ENCODE measurements at regions not wholly inside any gene's neighbourhood (a gene's known extent, or its start where the extent isn't known, plus 50 kb on each side); places are given as distances from the start of the nearest gene placed in this dataset.

DNA sequence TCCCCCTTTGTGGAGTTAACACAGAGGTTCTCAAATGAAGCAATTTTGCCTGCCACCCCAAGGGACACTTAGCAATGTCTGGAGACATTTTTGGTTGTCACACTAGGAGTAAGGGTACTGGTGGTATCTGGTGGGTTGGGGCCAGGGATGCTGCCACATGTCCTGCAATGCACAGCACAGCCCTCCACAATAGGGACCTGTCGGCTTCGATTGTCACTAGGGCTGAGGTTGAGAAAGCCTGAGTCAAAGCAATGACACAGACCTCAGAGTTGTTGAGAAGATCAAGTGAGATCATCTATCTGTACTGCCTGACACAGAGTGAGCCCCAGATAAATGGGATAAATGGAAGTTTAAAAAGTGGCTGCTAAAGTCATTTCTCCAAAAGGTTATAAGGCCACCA, 249.2 kb upstream of the KLF4 start:
- H3K4me3 ChIP-seq (ENCODE audit: insufficient read depth in 1 of 2, low read depth in 1 of 2, low read length in 2 of 2): peak overlapping the region in 1 of 2 experiments; percentile 34
- no peaks in the 10 kb centered on the region for H3K36me3 ChIP-seq (ENCODE audit: control insufficient read depth in 1 of 2, insufficient read depth in 2 of 2, low read depth in 1 of 2, low read length in 2 of 2)
- no peak overlapping the region for H3K4me2 ChIP-seq (ENCODE audit: low read length, poor library complexity, severe bottlenecking)
- no peaks in the 10 kb centered on the region for H3K79me1 ChIP-seq (replicated peaks; ENCODE audit: low read length, poor library complexity, severe bottlenecking)
- peak overlapping the region; percentile 39 for H2AK5ac ChIP-seq (ENCODE audit: low read length, severe bottlenecking)
- peak overlapping the region; percentile 31 for H2BK15ac ChIP-seq (ENCODE audit: low read depth, poor library complexity, severe bottlenecking)
- 97% methylated on average over 2 of the region's 2 CpGs for WGBS
- H2BK120ac ChIP-seq (ENCODE audit: low read depth, low read length): no peak overlapping the region
- H3K14ac ChIP-seq (ENCODE audit: low read length in 2 of 2): no peak overlapping the region
- peak overlapping the region; percentile 2 to 98 for H2BK12ac ChIP-seq (ENCODE audit: low read length in 2 of 2)
- H3K27ac ChIP-seq (ENCODE audit: low read length, poor library complexity, severe bottlenecking): no peak overlapping the region
- H3K23ac ChIP-seq (ENCODE audit: low read length in 2 of 2): no peak overlapping the region
- H3K4me1 ChIP-seq (ENCODE audit: control insufficient read depth, insufficient read depth, low read depth, low read length): peaks cover 7% of the 10 kb centered on the region
- DNase-seq: no peak
- peak overlapping the region; percentile 16 for H4K91ac ChIP-seq (ENCODE audit: low read length)
- peak overlapping the region; percentile 47 to 90 for H3K18ac ChIP-seq (ENCODE audit: low read depth in 1 of 2, low read length in 2 of 2)
- H2BK5ac ChIP-seq (ENCODE audit: low read depth, low read length, poor library complexity, severe bottlenecking): no peak overlapping the region
- no peaks in the 10 kb centered on the region for H3K9me3 ChIP-seq (ENCODE audit: control insufficient read depth, low read length)
- H4K8ac ChIP-seq (ENCODE audit: low read length): peak overlapping the region; percentile 66
- H3K9ac ChIP-seq (ENCODE audit: low read length): peak overlapping the region; percentile 92
- H2AFZ ChIP-seq (ENCODE audit: low read depth, low read length): no peak overlapping the region
- H3K27me3 ChIP-seq (ENCODE audit: control insufficient read depth in 1 of 2, insufficient read depth in 1 of 2, low read length in 2 of 2): no peaks in the 10 kb centered on the region
- peak overlapping the region in 1 of 2 experiments; percentile 10 for H3K4ac ChIP-seq (ENCODE audit: low read depth in 1 of 2, low read length in 2 of 2)

DNA sequence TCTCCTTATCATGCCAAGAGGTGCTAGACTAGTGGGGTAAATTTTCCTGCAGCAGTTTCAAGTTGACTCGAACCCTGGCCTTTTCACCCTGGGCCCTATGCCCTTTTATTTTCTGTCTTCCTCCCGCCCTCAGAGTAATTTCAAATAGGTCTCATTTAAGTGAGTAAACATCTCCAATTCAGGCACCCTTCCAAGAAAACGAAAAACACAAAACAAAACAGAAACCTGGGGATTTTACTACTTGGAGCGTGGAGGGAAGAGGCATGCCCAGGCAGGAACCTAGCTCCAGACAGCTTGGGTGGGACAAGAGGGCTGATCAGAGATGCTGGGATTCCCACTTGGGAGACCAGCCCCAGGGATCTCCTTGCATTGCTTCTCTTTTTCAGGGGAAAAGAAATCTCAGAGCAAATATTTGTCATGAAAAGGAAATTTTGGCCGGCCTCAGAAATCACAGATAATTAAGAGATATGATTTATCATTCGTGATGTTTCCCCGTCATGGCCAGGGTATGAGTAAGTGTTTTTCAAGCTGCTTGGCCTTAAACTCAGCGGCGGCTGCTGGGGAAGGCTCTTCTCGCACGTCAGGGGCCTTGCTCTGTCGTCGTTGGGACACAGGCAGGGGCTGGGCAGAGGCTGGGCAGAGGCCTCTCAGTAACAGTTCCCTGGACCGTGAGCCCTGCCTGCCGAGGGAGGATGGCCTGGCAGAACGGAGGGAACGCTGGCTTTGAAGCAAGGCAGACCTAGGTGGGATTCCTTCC, 248.6 kb upstream of the KLF4 start:
- H3K4me2 ChIP-seq (ENCODE audit: low read length, poor library complexity, severe bottlenecking): no peak overlapping the region
- H3K4ac ChIP-seq (ENCODE audit: low read depth in 1 of 2, low read length in 2 of 2): peak overlapping the region; percentile 10 to 92
- H4K8ac ChIP-seq (ENCODE audit: low read length): peak overlapping the region; percentile 74
- peak overlapping the region; percentile 73 for H2BK120ac ChIP-seq (ENCODE audit: low read depth, low read length)
- H2BK5ac ChIP-seq (ENCODE audit: low read depth, low read length, poor library complexity, severe bottlenecking): peak overlapping the region; percentile 12
- peak overlapping the region; percentile 16 for H4K91ac ChIP-seq (ENCODE audit: low read length)
- peak overlapping the region; percentile 92 for H3K9ac ChIP-seq (ENCODE audit: low read length)
- WGBS: 84% methylated on average over 17 of the region's 17 CpGs
- peak overlapping the region; percentile 2 to 98 for H2BK12ac ChIP-seq (ENCODE audit: low read length in 2 of 2)
- peaks cover 7% of the 10 kb centered on the region for H3K4me1 ChIP-seq (ENCODE audit: control insufficient read depth, insufficient read depth, low read depth, low read length)
- no peaks in the 10 kb centered on the region for H3K36me3 ChIP-seq (ENCODE audit: control insufficient read depth in 1 of 2, insufficient read depth in 2 of 2, low read depth in 1 of 2, low read length in 2 of 2)
- peak overlapping the region; percentile 47 to 90 for H3K18ac ChIP-seq (ENCODE audit: low read depth in 1 of 2, low read length in 2 of 2)
- no peak overlapping the region for H2AFZ ChIP-seq (ENCODE audit: low read depth, low read length)
- no peak overlapping the region for H3K23ac ChIP-seq (ENCODE audit: low read length in 2 of 2)
- peak overlapping the region in 1 of 2 experiments; percentile 82 for H3K14ac ChIP-seq (ENCODE audit: low read length in 2 of 2)
- H3K4me3 ChIP-seq (ENCODE audit: insufficient read depth in 1 of 2, low read depth in 1 of 2, low read length in 2 of 2): peak overlapping the region in 1 of 2 experiments; percentile 34
- DNase-seq: peak; percentile 40
- no peaks in the 10 kb centered on the region for H3K79me1 ChIP-seq (replicated peaks; ENCODE audit: low read length, poor library complexity, severe bottlenecking)
- H3K27me3 ChIP-seq (ENCODE audit: control insufficient read depth in 1 of 2, insufficient read depth in 1 of 2, low read length in 2 of 2): no peaks in the 10 kb centered on the region
- H2BK15ac ChIP-seq (ENCODE audit: low read depth, poor library complexity, severe bottlenecking): no peak overlapping the region
- H2AK5ac ChIP-seq (ENCODE audit: low read length, severe bottlenecking): peak overlapping the region; percentile 65
- no peak overlapping the region for H3K27ac ChIP-seq (ENCODE audit: low read length, poor library complexity, severe bottlenecking)
- H3K9me3 ChIP-seq (ENCODE audit: control insufficient read depth, low read length): no peaks in the 10 kb centered on the region

DNA sequence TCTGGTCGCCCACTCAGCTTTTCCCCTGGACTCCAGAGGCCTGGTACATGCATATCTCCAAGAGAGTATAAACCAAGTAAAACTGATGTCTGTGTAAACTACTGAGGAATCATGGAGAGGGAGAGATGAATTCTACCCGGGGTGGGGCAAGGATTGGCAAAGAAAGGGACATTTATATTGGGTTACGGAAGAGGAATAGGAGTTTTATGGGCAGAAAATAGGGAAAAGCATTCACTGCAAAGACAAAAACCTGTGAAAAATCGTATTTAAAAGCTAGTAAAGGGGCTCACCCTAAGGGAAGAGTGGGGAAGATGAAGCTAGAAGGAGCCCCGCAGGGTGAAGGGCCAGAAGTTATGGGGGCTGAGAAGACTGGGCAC, 248.0 kb upstream of the KLF4 start:
- peak overlapping the region in 1 of 2 experiments; percentile 4 for H3K4me3 ChIP-seq (ENCODE audit: insufficient read depth in 1 of 2, low read depth in 1 of 2, low read length in 2 of 2)
- no peak overlapping the region for H3K4me2 ChIP-seq (ENCODE audit: low read length, poor library complexity, severe bottlenecking)
- H2BK15ac ChIP-seq (ENCODE audit: low read depth, poor library complexity, severe bottlenecking): no peak overlapping the region
- peak overlapping the region; percentile 73 for H2BK120ac ChIP-seq (ENCODE audit: low read depth, low read length)
- H3K79me1 ChIP-seq (replicated peaks; ENCODE audit: low read length, poor library complexity, severe bottlenecking): no peaks in the 10 kb centered on the region
- H2BK5ac ChIP-seq (ENCODE audit: low read depth, low read length, poor library complexity, severe bottlenecking): no peak overlapping the region
- no peak overlapping the region for H4K91ac ChIP-seq (ENCODE audit: low read length)
- H3K9me3 ChIP-seq (ENCODE audit: control insufficient read depth, low read length): no peaks in the 10 kb centered on the region
- no peaks in the 10 kb centered on the region for H3K27me3 ChIP-seq (ENCODE audit: control insufficient read depth in 1 of 2, insufficient read depth in 1 of 2, low read length in 2 of 2)
- H3K18ac ChIP-seq (ENCODE audit: low read depth in 1 of 2, low read length in 2 of 2): peak overlapping the region; percentile 38 to 69
- peak overlapping the region; percentile 74 for H4K8ac ChIP-seq (ENCODE audit: low read length)
- H2BK12ac ChIP-seq (ENCODE audit: low read length in 2 of 2): no peak overlapping the region
- peak overlapping the region; percentile 65 for H2AK5ac ChIP-seq (ENCODE audit: low read length, severe bottlenecking)
- no peak overlapping the region for H3K14ac ChIP-seq (ENCODE audit: low read length in 2 of 2)
- H3K4me1 ChIP-seq (ENCODE audit: control insufficient read depth, insufficient read depth, low read depth, low read length): peaks cover 7% of the 10 kb centered on the region
- no peak for DNase-seq
- no peak overlapping the region for H3K27ac ChIP-seq (ENCODE audit: low read length, poor library complexity, severe bottlenecking)
- H3K9ac ChIP-seq (ENCODE audit: low read length): peak overlapping the region; percentile 92
- H3K36me3 ChIP-seq (ENCODE audit: control insufficient read depth in 1 of 2, insufficient read depth in 2 of 2, low read depth in 1 of 2, low read length in 2 of 2): no peaks in the 10 kb centered on the region
- WGBS: 88% methylated on average over 4 of the region's 5 CpGs
- H3K4ac ChIP-seq (ENCODE audit: low read depth in 1 of 2, low read length in 2 of 2): peak overlapping the region in 1 of 2 experiments; percentile 69
- no peak overlapping the region for H3K23ac ChIP-seq (ENCODE audit: low read length in 2 of 2)
- no peak overlapping the region for H2AFZ ChIP-seq (ENCODE audit: low read depth, low read length)

DNA sequence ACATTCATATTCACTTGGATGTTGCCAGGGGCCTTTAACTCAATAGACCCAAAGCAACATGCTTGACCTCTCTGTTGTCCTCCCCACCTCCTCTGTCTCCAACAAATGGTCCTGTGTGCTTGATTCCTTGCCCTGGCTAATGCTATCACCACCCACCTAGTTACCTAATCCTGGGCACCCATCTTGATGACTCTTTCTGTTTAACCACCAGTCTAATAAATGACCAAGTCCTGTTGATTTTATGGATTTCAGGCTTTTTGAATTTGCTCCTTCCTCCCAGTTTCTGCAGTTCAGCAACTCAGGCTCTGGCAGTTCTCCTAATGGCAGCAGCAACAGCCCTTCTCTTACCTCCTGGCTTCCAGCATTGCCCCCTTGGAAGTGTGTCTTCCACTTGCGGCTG, 246.3 kb upstream of the KLF4 start:
- Histone ChIP-seq H2BK5ac (ENCODE audit: low read depth, low read length, poor library complexity, severe bottlenecking) (no peak overlapping the region), H3K36me3 (ENCODE audit: control insufficient read depth in 1 of 2, insufficient read depth in 2 of 2, low read depth in 1 of 2, low read length in 2 of 2) (no peaks in the 10 kb centered on the region), H3K27me3 (ENCODE audit: control insufficient read depth in 1 of 2, insufficient read depth in 1 of 2, low read length in 2 of 2) (no peaks in the 10 kb centered on the region), H4K91ac (ENCODE audit: low read length) (no peak overlapping the region), H2BK120ac (ENCODE audit: low read depth, low read length) (no peak overlapping the region), H3K14ac (ENCODE audit: low read length in 2 of 2) (no peak overlapping the region), H3K9me3 (ENCODE audit: control insufficient read depth, low read length) (no peaks in the 10 kb centered on the region), H3K4ac (ENCODE audit: low read depth in 1 of 2, low read length in 2 of 2) (no peak overlapping the region), H2BK15ac (ENCODE audit: low read depth, poor library complexity, severe bottlenecking) (no peak overlapping the region), H3K4me2 (ENCODE audit: low read length, poor library complexity, severe bottlenecking) (no peak overlapping the region), H2AFZ (ENCODE audit: low read depth, low read length) (no peak overlapping the region), H3K4me1 (ENCODE audit: control insufficient read depth, insufficient read depth, low read depth, low read length) (peaks cover 7% of the 10 kb centered on the region), H3K23ac (ENCODE audit: low read length in 2 of 2) (no peak overlapping the region), H3K79me1 (replicated peaks; ENCODE audit: low read length, poor library complexity, severe bottlenecking) (no peaks in the 10 kb centered on the region), H3K9ac (ENCODE audit: low read length) (peak overlapping the region; percentile 36), H2BK12ac (ENCODE audit: low read length in 2 of 2) (no peak overlapping the region), H2AK5ac (ENCODE audit: low read length, severe bottlenecking) (no peak overlapping the region), H3K4me3 (ENCODE audit: insufficient read depth in 1 of 2, low read depth in 1 of 2, low read length in 2 of 2) (no peak overlapping the region), H3K27ac (ENCODE audit: low read length, poor library complexity, severe bottlenecking) (no peak overlapping the region), H3K18ac (ENCODE audit: low read depth in 1 of 2, low read length in 2 of 2) (no peak overlapping the region), H4K8ac (ENCODE audit: low read length) (no peak overlapping the region)
- WGBS: 97% methylated on average over 1 of the region's 1 CpG
- no peak for DNase-seq
